NCI-H2029 treated with DMSO at 0.1 percent for 48 hours (cell line): ENCODE measurements at regions not wholly inside any gene's neighbourhood (a gene's known extent, or its start where the extent isn't known, plus 50 kb on each side); places are given as distances from the start of the nearest gene placed in this dataset.

ENCODE experiments used
- DNase-seq: peaks from one replicate; lab custom pipeline; 2025; lab: John Stamatoyannopoulos, UW

DNA sequence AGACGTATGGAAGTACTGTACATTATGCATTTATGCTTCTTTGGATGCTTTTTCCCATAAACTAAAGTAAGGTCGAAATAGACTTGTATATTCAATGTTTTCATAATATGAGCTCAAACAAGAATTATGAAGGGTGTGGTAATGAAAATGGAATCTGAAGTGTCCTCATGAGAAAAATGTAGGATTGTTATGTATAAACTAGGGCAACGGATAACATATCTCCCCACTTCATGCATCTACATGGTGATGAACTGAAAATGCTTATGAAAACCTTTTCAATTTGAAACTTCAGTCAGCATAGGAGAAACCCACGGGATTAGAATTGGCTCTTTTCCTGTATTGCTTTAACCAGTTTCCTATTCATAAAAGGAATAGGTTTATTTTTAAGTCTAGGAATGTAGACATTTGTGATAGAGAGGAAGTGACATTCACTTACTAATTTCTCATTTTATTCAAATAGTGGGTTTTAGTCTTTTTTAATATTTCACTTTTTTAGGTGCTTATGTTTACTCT lies 608.2 kb upstream of the GCFC2 start:
- DNase-seq: no peak

- DNase-seq: no peak
Observed at GRCh38 chr2:76316691-76317090, 606.0 kb upstream of the GCFC2 start.

DNA sequence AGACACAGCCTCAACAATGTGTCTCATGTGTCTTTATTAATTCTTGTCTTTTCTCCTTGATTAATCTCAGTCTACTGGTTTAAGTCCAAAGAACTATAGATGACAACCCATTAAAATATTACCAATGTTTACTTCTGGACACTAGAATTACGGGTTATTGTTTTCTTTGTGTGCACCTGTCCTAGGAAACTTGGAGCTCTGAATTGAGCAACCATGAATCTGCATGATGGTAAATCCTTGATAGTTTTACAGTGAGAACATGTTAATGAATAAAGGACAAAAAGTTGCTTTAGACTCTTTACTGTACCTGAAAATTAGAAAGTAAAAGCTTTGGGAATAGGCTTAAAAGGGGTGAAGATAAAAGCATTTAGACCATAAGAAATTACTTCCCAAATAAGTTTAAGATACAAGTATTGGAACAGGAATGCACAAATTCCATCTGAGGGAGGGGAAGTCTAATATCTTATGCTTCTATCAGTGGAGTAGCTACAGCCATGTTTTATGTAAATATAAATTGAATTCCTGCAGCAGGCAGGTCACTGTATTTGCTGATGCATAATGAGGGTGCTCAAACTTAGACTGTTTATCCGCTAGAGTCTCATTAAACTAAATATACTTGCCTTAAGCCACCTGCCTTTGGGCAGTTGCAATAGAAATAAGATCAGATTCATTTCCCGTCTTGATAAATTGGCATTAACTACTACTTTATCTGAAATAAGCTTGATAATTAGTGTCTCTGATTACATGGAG lies 603.7 kb upstream of the GCFC2 start:
- no peak for DNase-seq

DNA sequence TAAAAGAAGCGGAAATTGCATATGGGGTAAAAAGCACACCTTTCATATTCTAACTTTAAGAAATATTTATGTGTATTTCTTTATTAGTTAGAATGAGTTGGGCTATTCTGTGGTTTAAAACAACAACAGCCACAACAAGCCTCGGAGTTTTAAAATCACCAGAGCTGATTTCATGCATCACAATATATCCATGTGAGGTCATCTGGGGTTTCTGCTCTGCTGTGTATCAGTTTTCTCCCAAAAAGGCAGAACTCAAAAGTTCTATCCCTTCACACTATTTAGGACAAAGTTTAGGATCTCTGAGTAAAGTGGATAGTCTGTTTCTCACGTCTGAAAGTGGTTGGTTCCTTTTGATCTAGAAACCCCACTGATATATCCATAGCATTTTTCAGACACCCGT lies 601.5 kb upstream of the GCFC2 start:
- no peak for DNase-seq

- DNase-seq: no peak
Observed at GRCh38 chr2:76311728-76312127, 601.0 kb upstream of the GCFC2 start.

- DNase-seq: no peak
Observed at GRCh38 chr2:76310894-76311633, 600.3 kb upstream of the GCFC2 start.

DNA sequence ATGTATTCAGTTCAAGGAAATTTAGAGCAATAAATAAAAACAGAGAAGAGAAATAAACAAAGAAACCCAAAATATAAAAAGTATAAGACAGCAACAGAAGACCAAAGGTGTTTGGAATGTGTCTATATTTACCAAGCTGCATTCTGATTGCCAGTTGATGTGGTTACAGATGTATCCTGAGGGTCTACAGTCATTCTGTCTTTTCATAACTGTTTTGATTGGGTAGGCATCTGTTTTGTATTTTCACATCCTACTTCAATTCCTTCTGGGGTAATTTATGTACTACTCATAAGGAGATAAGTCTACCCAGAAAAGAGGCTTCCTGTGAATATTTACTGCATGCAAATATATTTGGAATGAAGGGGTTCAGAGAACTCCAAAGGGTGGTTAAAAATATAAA lies 596.8 kb upstream of the GCFC2 start:
- DNase-seq: no peak

- no peak for DNase-seq
Observed at GRCh38 chr2:76298041-76298440, 587.3 kb upstream of the GCFC2 start.

- no peak for DNase-seq
Observed at GRCh38 chr2:76296438-76296837, 585.7 kb upstream of the GCFC2 start.

- DNase-seq: no peak
Observed at GRCh38 chr2:76295762-76296161, 585.0 kb upstream of the GCFC2 start.

DNA sequence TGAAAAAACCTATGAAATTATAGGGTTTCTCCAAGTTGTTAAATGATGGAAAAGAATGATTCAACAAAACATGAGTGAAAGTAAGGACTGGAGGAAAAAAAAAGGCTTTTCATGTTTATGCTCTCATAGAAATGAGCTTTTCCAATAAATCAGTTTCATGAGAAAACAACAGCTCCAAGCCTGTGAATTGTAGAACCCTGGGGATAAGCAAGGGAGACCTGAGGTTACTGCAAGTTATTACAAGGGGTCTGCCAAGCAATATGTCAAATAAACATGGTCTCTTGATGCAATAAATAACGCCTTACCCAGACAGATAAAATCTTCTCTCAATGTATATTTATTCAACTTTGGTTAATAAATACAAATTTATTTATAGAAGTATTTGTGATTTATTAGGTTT lies 577.9 kb upstream of the GCFC2 start:
- no peak for DNase-seq

GRCh38 chr2:76288146-76288545 lies 577.4 kb upstream of the GCFC2 start:
- no peak for DNase-seq

GRCh38 chr2:76283350-76283749 lies 572.6 kb upstream of the GCFC2 start:
- DNase-seq: no peak

DNA sequence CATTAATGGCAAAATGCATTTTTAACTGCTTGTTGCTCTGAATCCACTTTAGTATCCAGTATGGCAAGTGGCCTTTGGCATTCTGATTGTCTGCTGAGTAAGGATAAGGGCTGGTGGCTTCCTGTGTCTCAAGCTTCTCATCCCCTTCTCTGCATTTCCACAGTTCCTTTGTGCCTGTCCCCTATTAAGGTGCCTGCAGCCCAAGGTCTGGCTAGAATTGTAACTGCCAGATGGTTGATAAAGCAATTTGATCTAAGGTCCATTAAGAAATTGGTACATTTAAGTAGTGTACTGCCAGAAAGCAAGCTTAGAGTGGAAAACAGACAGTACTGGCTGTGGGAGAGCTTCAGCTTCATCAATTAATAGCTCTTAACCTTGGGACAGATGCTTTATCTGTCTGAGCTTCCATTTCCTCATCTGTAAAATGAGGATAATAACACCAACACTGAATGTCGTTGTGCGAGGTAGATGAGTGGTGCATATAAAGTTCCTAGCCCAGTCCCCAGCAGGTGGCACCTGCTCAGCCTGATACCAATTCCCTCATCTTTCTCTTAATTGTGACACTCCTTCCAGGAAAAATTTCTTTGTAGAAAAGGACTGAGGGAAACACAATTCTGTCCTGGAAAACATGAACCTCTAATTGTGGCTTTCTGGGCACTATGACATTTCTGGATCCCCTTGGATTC lies 570.6 kb upstream of the GCFC2 start:
- DNase-seq: no peak

DNA sequence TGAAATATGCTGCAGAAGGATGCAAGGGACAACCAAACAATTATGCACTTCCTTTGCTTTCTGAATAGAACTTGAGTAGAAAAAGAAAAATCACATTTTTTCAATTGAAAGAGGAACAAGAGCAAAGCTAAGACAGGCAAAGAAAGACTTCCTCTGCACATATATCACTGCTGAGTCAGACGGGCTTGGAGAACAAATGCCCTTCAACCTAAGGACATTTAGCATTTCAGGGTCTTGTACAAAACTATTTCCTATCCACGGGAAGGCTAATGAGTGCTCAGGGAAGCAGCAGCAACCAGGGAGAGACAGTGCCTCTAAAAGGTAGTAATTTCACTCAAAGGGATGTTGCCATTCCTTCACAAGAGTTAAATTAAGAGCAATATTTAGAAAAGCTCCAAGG lies 570.0 kb upstream of the GCFC2 start:
- no peak for DNase-seq

GRCh38 chr2:76279142-76279541 lies 568.4 kb upstream of the GCFC2 start:
- no peak for DNase-seq

- no peak for DNase-seq
Observed at GRCh38 chr2:76275788-76276187, 565.1 kb upstream of the GCFC2 start.

GRCh38 chr2:76274676-76275075 lies 564.0 kb upstream of the GCFC2 start:
- no peak for DNase-seq

GRCh38 chr2:76274160-76274559 lies 563.4 kb upstream of the GCFC2 start:
- DNase-seq: no peak

- no peak for DNase-seq
Observed at GRCh38 chr2:76270096-76270710, 559.5 kb upstream of the GCFC2 start.

- DNase-seq: no peak
Observed at GRCh38 chr2:76268902-76269620, 558.3 kb upstream of the GCFC2 start.

GRCh38 chr2:76268484-76268883 lies 557.8 kb upstream of the GCFC2 start:
- no peak for DNase-seq
